ENCODE measurements at regions not wholly inside any gene's neighbourhood (a gene's known extent, or its start where the extent isn't known, plus 50 kb on each side); places are given as distances from the start of the nearest gene placed in this dataset.

DNA sequence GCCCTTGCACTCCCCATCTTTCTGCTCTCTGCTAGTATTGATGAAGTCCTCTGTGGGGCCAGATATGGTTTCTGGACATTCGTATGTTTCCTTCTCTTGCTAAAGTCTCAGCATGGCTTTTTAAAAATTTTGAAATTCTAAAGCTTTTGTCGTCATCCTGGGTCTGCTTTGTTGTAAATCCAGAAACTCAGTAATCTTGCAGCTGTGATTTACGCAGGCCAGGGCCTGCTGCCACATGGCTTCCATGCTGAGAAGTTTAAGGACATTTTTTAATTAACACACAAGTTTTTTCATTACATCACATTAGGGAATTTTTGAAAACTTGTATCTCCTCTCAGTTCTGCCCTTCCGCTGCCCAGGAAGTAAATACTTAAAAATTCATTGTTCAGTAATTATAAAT is 686.1 kb upstream of the IGFBP3 start:
- Histone ChIP-seq H3K27me3 (no peaks in the 10 kb centered on the region), H3K4me3 (no peak overlapping the region), H3K36me3 (no peaks in the 10 kb centered on the region), H3K4me1 (peaks cover 26 to 33% of the 10 kb centered on the region in 2 donors), H3K27ac (no peak overlapping the region), H3K9me3 (no peaks in the 10 kb centered on the region)
- DNase-seq: no peak
- no peak for ATAC-seq
- intact Hi-C loops (cut with DNase I; ENCODE audit: low total_unique reads) (loop anchor here (10.0 kb wide), 2 partner anchors 578 to 682 kb away; partner anchors contain the start of gene IGFBP3), in situ Hi-C loops (cut with MboI; ENCODE audit: low sequenced_read_pairs in 4 of 4) (no loop called here)
- no peak for TF ChIP-seq CTCF (IDR thresholded peaks at IDR 0.05 in 4 of 5, conservative IDR thresholded peaks at IDR 0.05 in 1 of 5)
- TF ChIP-seq POLR2A (IDR thresholded peaks at IDR 0.05): no peak

DNA sequence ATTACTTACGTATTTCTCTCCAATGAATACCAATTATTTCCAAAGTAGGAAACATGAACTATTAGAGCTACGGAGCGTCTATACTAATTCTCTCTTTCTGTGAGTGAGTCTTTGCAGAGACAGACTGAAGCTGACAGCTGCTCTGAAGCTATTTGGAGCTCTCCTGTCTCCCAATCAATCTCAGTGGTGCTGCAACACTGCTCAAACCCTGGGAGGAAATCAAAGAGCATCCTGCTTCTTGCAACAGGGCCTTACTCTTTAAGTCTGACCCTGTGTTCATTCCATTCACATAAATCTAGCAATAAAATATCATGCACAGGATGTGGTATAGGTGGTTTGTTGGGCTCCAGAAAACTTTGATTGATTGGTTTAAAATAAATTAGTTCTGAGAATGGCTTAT is 685.7 kb upstream of the IGFBP3 start:
- intact Hi-C loops (cut with DNase I; ENCODE audit: low total_unique reads): loop anchor here (10.0 kb wide), 2 partner anchors 578 to 682 kb away; partner anchors contain the start of gene IGFBP3
- Histone ChIP-seq H3K27me3 (no peaks in the 10 kb centered on the region), H3K9me3 (no peaks in the 10 kb centered on the region), H3K4me3 (no peak overlapping the region), H3K36me3 (no peaks in the 10 kb centered on the region), H3K4me1 (peaks cover 26 to 36% of the 10 kb centered on the region in 2 donors), H3K27ac (no peak overlapping the region)
- DNase-seq: no peak
- TF ChIP-seq CTCF (IDR thresholded peaks at IDR 0.05 in 4 of 5, conservative IDR thresholded peaks at IDR 0.05 in 1 of 5): no peak
- no peak for TF ChIP-seq POLR2A (IDR thresholded peaks at IDR 0.05)
- in situ Hi-C loops (cut with MboI; ENCODE audit: low sequenced_read_pairs in 4 of 4): no loop called here
- no peak for ATAC-seq

DNA sequence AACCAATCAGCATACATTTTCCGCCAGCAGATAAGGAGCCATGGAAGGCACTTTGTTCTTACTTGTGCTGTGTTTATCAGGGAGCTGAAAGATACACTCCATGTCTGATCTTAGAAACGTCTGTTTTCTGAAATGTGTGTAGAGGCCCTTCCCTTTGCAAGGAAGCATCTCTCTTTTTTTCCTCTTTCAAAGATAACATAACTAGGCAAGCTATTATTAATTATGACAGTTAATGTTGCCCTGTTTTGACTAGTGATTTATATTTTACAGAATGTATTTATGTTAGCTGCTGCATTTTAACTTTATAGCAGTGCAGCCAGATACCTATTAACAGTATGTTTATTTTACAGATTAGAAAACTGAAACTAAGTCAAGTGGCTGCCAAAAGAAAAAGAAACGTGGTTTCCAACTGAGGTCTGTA is 683.2 kb upstream of the IGFBP3 start:
- intact Hi-C loops (cut with DNase I; ENCODE audit: low total_unique reads) (loop anchor here (5.0 to 10.0 kb wide), 4 partner anchors 173 to 679 kb away; partner anchors contain the start of gene IGFBP3), in situ Hi-C loops (cut with MboI; ENCODE audit: low sequenced_read_pairs in 4 of 4) (loop anchor here in 1 of 4 donors (5.0 kb wide), 1 partner anchor 682 kb away; the partner anchor contains the start of gene IGFBP3)
- ATAC-seq (peak; percentile 7 to 57), DNase-seq (no peak)
- Histone ChIP-seq H3K36me3 (no peaks in the 10 kb centered on the region), H3K27me3 (no peaks in the 10 kb centered on the region), H3K4me3 (no peak overlapping the region), H3K27ac (peak overlapping the region; percentile 72 to 90 (median 77)), H3K9me3 (no peaks in the 10 kb centered on the region), H3K4me1 (peaks cover 23 to 32% of the 10 kb centered on the region in 2 donors)
- no peak for TF ChIP-seq CTCF (IDR thresholded peaks at IDR 0.05 in 4 of 5, conservative IDR thresholded peaks at IDR 0.05 in 1 of 5)
- no peak for TF ChIP-seq POLR2A (IDR thresholded peaks at IDR 0.05)

- Histone ChIP-seq H3K4me3 (no peak overlapping the region), H3K36me3 (no peaks in the 10 kb centered on the region), H3K9me3 (no peaks in the 10 kb centered on the region), H3K27ac (peak overlapping the region; percentile 72 to 90 (median 77)), H3K4me1 (peaks cover 23 to 32% of the 10 kb centered on the region in 2 donors), H3K27me3 (no peaks in the 10 kb centered on the region)
- in situ Hi-C loops (cut with MboI; ENCODE audit: low sequenced_read_pairs in 4 of 4) (loop anchor here in 1 of 4 donors (5.0 kb wide), 1 partner anchor 681 kb away; the partner anchor contains the start of gene IGFBP3), intact Hi-C loops (cut with DNase I; ENCODE audit: low total_unique reads) (loop anchor here (5.0 to 10.0 kb wide), 4 partner anchors 174 to 679 kb away; partner anchors contain the start of gene IGFBP3)
- DNase-seq (peak; percentile 93), ATAC-seq (peak; percentile 86 to 89)
- no peak for TF ChIP-seq CTCF (IDR thresholded peaks at IDR 0.05 in 4 of 5, conservative IDR thresholded peaks at IDR 0.05 in 1 of 5)
- TF ChIP-seq POLR2A (IDR thresholded peaks at IDR 0.05): no peak
These were observed 682.7 kb upstream of the IGFBP3 start for GRCh38 chr7:46603780-46604179.
